BE2C (cell line): ENCODE measurements at regions not wholly inside any gene's neighbourhood (a gene's known extent, or its start where the extent isn't known, plus 50 kb on each side); places are given as distances from the start of the nearest gene placed in this dataset.

ENCODE experiments used
- DNase-seq: peaks from one replicate; pipeline ENCODE4 v3.0.0-alpha.2; 2020
- H3K27me3 ChIP-seq: fragments of 250-450 bp; sonication (Bioruptor Pico); 2 replicates; pipeline ENCODE4 v1.5.1; 2020; ENCODE audit warnings: mild to moderate bottlenecking
- H3K36me3 ChIP-seq: fragments of 250-450 bp; sonication (Bioruptor Pico); 2 replicates; pipeline ENCODE4 v1.5.1; 2020; ENCODE audit warnings: mild to moderate bottlenecking
- H3K4me1 ChIP-seq: fragments of 250-450 bp; sonication (Bioruptor Pico); 2 replicates; pipeline ENCODE4 v1.5.1; 2020
- H3K4me3 ChIP-seq: 2 replicates; pipeline ENCODE4 v1.5.1; 2011; ENCODE audit warnings: low read depth, low read length
- H3K9me3 ChIP-seq: fragments of 250-450 bp; sonication (Bioruptor Pico); 2 replicates; pipeline ENCODE4 v1.5.1; 2020
- TF ChIP-seq, protein P1 (sequence below): IDR thresholded peaks from 2 replicates; pipeline ENCODE4 v1.5.1; 2012; ENCODE audit warnings: mild to moderate bottlenecking, low read depth, low read length

DNA sequence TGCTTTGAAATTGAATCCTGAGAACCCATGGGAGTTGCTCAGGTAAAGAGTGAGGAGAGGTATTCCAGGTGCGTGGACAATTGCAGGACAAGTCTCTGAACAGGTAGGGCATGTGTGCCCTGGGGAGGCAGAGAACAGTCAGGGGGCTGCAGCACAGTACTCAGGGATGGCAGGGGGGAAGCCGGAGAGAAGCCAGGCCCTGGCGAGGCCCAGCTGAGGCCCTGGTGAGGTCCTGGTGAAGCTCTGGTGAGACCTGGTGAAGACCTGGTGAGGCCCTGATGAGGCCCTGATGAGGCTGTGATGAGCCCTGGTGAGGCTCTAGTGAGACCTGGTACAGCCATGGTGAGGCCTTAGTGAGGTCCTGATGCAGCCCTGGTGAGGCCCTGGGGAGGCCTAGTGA lies 155.5 kb upstream of the GDF10 start:
- H3K4me3 ChIP-seq, result no peak overlapping the region
- no peaks in the 10 kb centered on the region for H3K36me3 ChIP-seq
- no peak for DNase-seq
- H3K27me3 ChIP-seq, result no peaks in the 10 kb centered on the region
- H3K4me1 ChIP-seq, result no peaks in the 10 kb centered on the region
- TF ChIP-seq, protein P1, sequence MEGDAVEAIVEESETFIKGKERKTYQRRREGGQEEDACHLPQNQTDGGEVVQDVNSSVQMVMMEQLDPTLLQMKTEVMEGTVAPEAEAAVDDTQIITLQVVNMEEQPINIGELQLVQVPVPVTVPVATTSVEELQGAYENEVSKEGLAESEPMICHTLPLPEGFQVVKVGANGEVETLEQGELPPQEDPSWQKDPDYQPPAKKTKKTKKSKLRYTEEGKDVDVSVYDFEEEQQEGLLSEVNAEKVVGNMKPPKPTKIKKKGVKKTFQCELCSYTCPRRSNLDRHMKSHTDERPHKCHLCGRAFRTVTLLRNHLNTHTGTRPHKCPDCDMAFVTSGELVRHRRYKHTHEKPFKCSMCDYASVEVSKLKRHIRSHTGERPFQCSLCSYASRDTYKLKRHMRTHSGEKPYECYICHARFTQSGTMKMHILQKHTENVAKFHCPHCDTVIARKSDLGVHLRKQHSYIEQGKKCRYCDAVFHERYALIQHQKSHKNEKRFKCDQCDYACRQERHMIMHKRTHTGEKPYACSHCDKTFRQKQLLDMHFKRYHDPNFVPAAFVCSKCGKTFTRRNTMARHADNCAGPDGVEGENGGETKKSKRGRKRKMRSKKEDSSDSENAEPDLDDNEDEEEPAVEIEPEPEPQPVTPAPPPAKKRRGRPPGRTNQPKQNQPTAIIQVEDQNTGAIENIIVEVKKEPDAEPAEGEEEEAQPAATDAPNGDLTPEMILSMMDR, result no peak
- H3K9me3 ChIP-seq, result no peaks in the 10 kb centered on the region

GRCh38 chr10:47145290-47145934 lies 154.6 kb upstream of the GDF10 start:
- TF ChIP-seq, protein P1, result no peak
- H3K4me3 ChIP-seq, result no peak overlapping the region
- H3K27me3 ChIP-seq, result no peaks in the 10 kb centered on the region
- no peak for DNase-seq
- H3K4me1 ChIP-seq, result no peaks in the 10 kb centered on the region
- no peaks in the 10 kb centered on the region for H3K36me3 ChIP-seq
- H3K9me3 ChIP-seq, result no peaks in the 10 kb centered on the region

DNA sequence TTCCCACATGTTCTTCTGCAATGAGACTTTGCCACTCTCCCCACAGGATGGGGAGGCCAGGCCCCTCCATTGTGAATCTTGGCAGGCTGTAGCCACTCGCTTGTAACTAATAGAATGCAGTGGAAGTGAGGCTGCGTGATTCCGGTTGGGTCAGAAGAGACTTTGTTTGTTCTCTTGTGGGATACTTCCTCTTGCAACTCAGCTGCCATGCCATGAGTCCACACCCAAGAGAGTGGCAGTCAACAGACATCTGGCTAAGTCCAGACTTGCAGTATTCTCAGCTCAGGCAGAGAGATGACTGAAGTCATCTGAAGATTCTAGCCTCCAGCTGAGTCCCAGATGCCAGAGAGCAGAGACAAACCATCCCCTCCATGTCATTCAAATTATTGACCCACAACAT lies 153.4 kb upstream of the GDF10 start:
- Histone ChIP-seq H3K4me3 (no peak overlapping the region), H3K9me3 (no peaks in the 10 kb centered on the region), H3K27me3 (no peaks in the 10 kb centered on the region), H3K36me3 (no peaks in the 10 kb centered on the region), H3K4me1 (no peaks in the 10 kb centered on the region)
- TF ChIP-seq, protein P1, result no peak
- no peak for DNase-seq

GRCh38 chr10:47147186-47147585 lies 152.8 kb upstream of the GDF10 start:
- no peak overlapping the region for H3K4me3 ChIP-seq
- H3K27me3 ChIP-seq, result no peaks in the 10 kb centered on the region
- no peaks in the 10 kb centered on the region for H3K4me1 ChIP-seq
- no peak for DNase-seq
- no peaks in the 10 kb centered on the region for H3K36me3 ChIP-seq
- H3K9me3 ChIP-seq, result no peaks in the 10 kb centered on the region
- TF ChIP-seq, protein P1, result no peak

GRCh38 chr10:47150581-47150980 lies 149.4 kb upstream of the GDF10 start:
- TF ChIP-seq, protein P1, result no peak
- no peaks in the 10 kb centered on the region for H3K4me1 ChIP-seq
- no peaks in the 10 kb centered on the region for H3K9me3 ChIP-seq
- no peak overlapping the region for H3K4me3 ChIP-seq
- H3K36me3 ChIP-seq, result no peaks in the 10 kb centered on the region
- H3K27me3 ChIP-seq, result no peaks in the 10 kb centered on the region
- DNase-seq, result no peak

- H3K4me1 ChIP-seq, result no peaks in the 10 kb centered on the region
Observed at GRCh38 chr10:47151920-47152319, 148.1 kb upstream of the GDF10 start.

More at GRCh38 chr10:47151920-47152319, 148.1 kb upstream of the GDF10 start:
- Histone ChIP-seq H3K9me3 (no peaks in the 10 kb centered on the region), H3K4me3 (no peak overlapping the region), H3K27me3 (no peaks in the 10 kb centered on the region), H3K36me3 (no peaks in the 10 kb centered on the region)
- DNase-seq, result no peak
- TF ChIP-seq, protein P1, result no peak
